ENCODE measurements at regions not wholly inside any gene's neighbourhood (a gene's known extent, or its start where the extent isn't known, plus 50 kb on each side); places are given as distances from the start of the nearest gene placed in this dataset.
"Not testable (repeated sequence)": the region's sequence is repeated elsewhere in the genome, so short reads cannot be mapped to it uniquely, and the experiment has no call there.

GRCh38 chr3:22371036-22371435 lies 620.0 kb upstream of the ZNF385D start:
- 90% methylated on average over 6 of the region's 8 CpGs for WGBS (ENCODE audit: insufficient coverage)
- H3K9me3 ChIP-seq (ENCODE audit: control insufficient read depth, insufficient read depth, low read length) = no peaks in the 10 kb centered on the region

GRCh38 chr3:22371607-22372291 lies 620.7 kb upstream of the ZNF385D start:
- H3K36me3 ChIP-seq (ENCODE audit: control insufficient read depth, insufficient read depth, low read length) = no peaks in the 10 kb centered on the region
- no peak overlapping the region for H3K27ac ChIP-seq (ENCODE audit: low read depth, low read length)
- peak in 1 of 6 donors; percentile 24 for DNase-seq (ENCODE audit: low read depth in 4 of 6, low spot score in 6 of 6)
- peaks cover 9% of the 10 kb centered on the region for H3K4me1 ChIP-seq (ENCODE audit: control insufficient read depth, insufficient read depth, low read length)
- H3K4me3 ChIP-seq (ENCODE audit: low read depth, low read length) = peak overlapping the region; percentile 45
- peaks cover 23% of the 10 kb centered on the region for H3K27me3 ChIP-seq (ENCODE audit: control insufficient read depth, insufficient read depth, low read length)
- H3K9me3 ChIP-seq (ENCODE audit: control insufficient read depth, insufficient read depth, low read length) = no peaks in the 10 kb centered on the region
- 5% methylated on average over 18 of the region's 23 CpGs for WGBS (ENCODE audit: insufficient coverage)

More at GRCh38 chr3:22371036-22371435, 620.0 kb upstream of the ZNF385D start:
- H3K27ac ChIP-seq (ENCODE audit: low read depth, low read length) = no peak overlapping the region
- no peak for DNase-seq (ENCODE audit: low read depth in 4 of 6, low spot score in 6 of 6)
- H3K36me3 ChIP-seq (ENCODE audit: control insufficient read depth, insufficient read depth, low read length) = no peaks in the 10 kb centered on the region
- H3K27me3 ChIP-seq (ENCODE audit: control insufficient read depth, insufficient read depth, low read length) = peaks cover 23% of the 10 kb centered on the region
- peaks cover 9% of the 10 kb centered on the region for H3K4me1 ChIP-seq (ENCODE audit: control insufficient read depth, insufficient read depth, low read length)
- H3K4me3 ChIP-seq (ENCODE audit: low read depth, low read length) = no peak overlapping the region

GRCh38 chr3:22372292-22373062 lies 621.5 kb upstream of the ZNF385D start:
- Histone ChIP-seq H3K27ac (ENCODE audit: low read depth, low read length) (no peak overlapping the region), H3K4me3 (ENCODE audit: low read depth, low read length) (peak overlapping the region; percentile 45), H3K36me3 (ENCODE audit: control insufficient read depth, insufficient read depth, low read length) (no peaks in the 10 kb centered on the region), H3K4me1 (ENCODE audit: control insufficient read depth, insufficient read depth, low read length) (peaks cover 9% of the 10 kb centered on the region), H3K9me3 (ENCODE audit: control insufficient read depth, insufficient read depth, low read length) (no peaks in the 10 kb centered on the region), H3K27me3 (ENCODE audit: control insufficient read depth, insufficient read depth, low read length) (peaks cover 23% of the 10 kb centered on the region)
- WGBS (ENCODE audit: insufficient coverage) = under 1% methylated on average over 72 of the region's 74 CpGs
- DNase-seq (ENCODE audit: low read depth in 4 of 6, low spot score in 6 of 6) = peak in 2 of 6 donors; percentile 60 to 72

GRCh38 chr3:22373182-22373581 lies 622.2 kb upstream of the ZNF385D start:
- peak in 1 of 6 donors; percentile 44 for DNase-seq (ENCODE audit: low read depth in 4 of 6, low spot score in 6 of 6)
- peaks cover 23% of the 10 kb centered on the region for H3K27me3 ChIP-seq (ENCODE audit: control insufficient read depth, insufficient read depth, low read length)
- H3K4me3 ChIP-seq (ENCODE audit: low read depth, low read length) = no peak overlapping the region

GRCh38 chr3:22373827-22374226 lies 622.8 kb upstream of the ZNF385D start:
- H3K4me1 ChIP-seq (ENCODE audit: control insufficient read depth, insufficient read depth, low read length) = peaks cover 9% of the 10 kb centered on the region
- no peak overlapping the region for H3K27ac ChIP-seq (ENCODE audit: low read depth, low read length)
- no CpG with 5 or more reads among the region's 3 CpGs for WGBS (ENCODE audit: insufficient coverage)
- H3K36me3 ChIP-seq (ENCODE audit: control insufficient read depth, insufficient read depth, low read length) = no peaks in the 10 kb centered on the region
- no peak overlapping the region for H3K4me3 ChIP-seq (ENCODE audit: low read depth, low read length)
- H3K9me3 ChIP-seq (ENCODE audit: control insufficient read depth, insufficient read depth, low read length) = no peaks in the 10 kb centered on the region
- peaks cover 23% of the 10 kb centered on the region for H3K27me3 ChIP-seq (ENCODE audit: control insufficient read depth, insufficient read depth, low read length)
- DNase-seq (ENCODE audit: low read depth in 4 of 6, low spot score in 6 of 6) = no peak

More at GRCh38 chr3:22373182-22373581, 622.2 kb upstream of the ZNF385D start:
- Histone ChIP-seq H3K9me3 (ENCODE audit: control insufficient read depth, insufficient read depth, low read length) (no peaks in the 10 kb centered on the region), H3K4me1 (ENCODE audit: control insufficient read depth, insufficient read depth, low read length) (peaks cover 9% of the 10 kb centered on the region), H3K36me3 (ENCODE audit: control insufficient read depth, insufficient read depth, low read length) (no peaks in the 10 kb centered on the region), H3K27ac (ENCODE audit: low read depth, low read length) (no peak overlapping the region)
- WGBS (ENCODE audit: insufficient coverage) = no CpG with 5 or more reads among the region's 5 CpGs

GRCh38 chr3:22377421-22377820 lies 626.4 kb upstream of the ZNF385D start:
- Histone ChIP-seq H3K36me3 (ENCODE audit: control insufficient read depth, insufficient read depth, low read length) (no peaks in the 10 kb centered on the region), H3K9me3 (ENCODE audit: control insufficient read depth, insufficient read depth, low read length) (no peaks in the 10 kb centered on the region), H3K27me3 (ENCODE audit: control insufficient read depth, insufficient read depth, low read length) (peaks cover 8% of the 10 kb centered on the region), H3K27ac (ENCODE audit: low read depth, low read length) (no peak overlapping the region), H3K4me3 (ENCODE audit: low read depth, low read length) (no peak overlapping the region), H3K4me1 (ENCODE audit: control insufficient read depth, insufficient read depth, low read length) (no peaks in the 10 kb centered on the region)
- DNase-seq (ENCODE audit: low read depth in 4 of 6, low spot score in 6 of 6) = no peak

GRCh38 chr3:22378869-22379268 lies 627.9 kb upstream of the ZNF385D start:
- no peak for DNase-seq (ENCODE audit: low read depth in 4 of 6, low spot score in 6 of 6)
- no peak overlapping the region for H3K4me3 ChIP-seq (ENCODE audit: low read depth, low read length)
- H3K9me3 ChIP-seq (ENCODE audit: control insufficient read depth, insufficient read depth, low read length) = no peaks in the 10 kb centered on the region

GRCh38 chr3:22380253-22380652 lies 629.2 kb upstream of the ZNF385D start:
- H3K4me3 ChIP-seq (ENCODE audit: low read depth, low read length) = no peak overlapping the region
- H3K27ac ChIP-seq (ENCODE audit: low read depth, low read length) = no peak overlapping the region
- H3K4me1 ChIP-seq (ENCODE audit: control insufficient read depth, insufficient read depth, low read length) = no peaks in the 10 kb centered on the region
- no peaks in the 10 kb centered on the region for H3K27me3 ChIP-seq (ENCODE audit: control insufficient read depth, insufficient read depth, low read length)
- no peak for DNase-seq (ENCODE audit: low read depth in 4 of 6, low spot score in 6 of 6)
- H3K9me3 ChIP-seq (ENCODE audit: control insufficient read depth, insufficient read depth, low read length) = no peaks in the 10 kb centered on the region
- WGBS (ENCODE audit: insufficient coverage) = 83% methylated on average over 1 of the region's 4 CpGs
- H3K36me3 ChIP-seq (ENCODE audit: control insufficient read depth, insufficient read depth, low read length) = no peaks in the 10 kb centered on the region

More at GRCh38 chr3:22378869-22379268, 627.9 kb upstream of the ZNF385D start:
- Histone ChIP-seq H3K4me1 (ENCODE audit: control insufficient read depth, insufficient read depth, low read length) (no peaks in the 10 kb centered on the region), H3K27ac (ENCODE audit: low read depth, low read length) (no peak overlapping the region), H3K27me3 (ENCODE audit: control insufficient read depth, insufficient read depth, low read length) (no peaks in the 10 kb centered on the region), H3K36me3 (ENCODE audit: control insufficient read depth, insufficient read depth, low read length) (no peaks in the 10 kb centered on the region)

GRCh38 chr3:22381564-22381963 lies 630.6 kb upstream of the ZNF385D start:
- not testable (repeated sequence) for H3K27me3 ChIP-seq (ENCODE audit: control insufficient read depth, insufficient read depth, low read length); H3K4me3 ChIP-seq (ENCODE audit: low read depth, low read length); H3K27ac ChIP-seq (ENCODE audit: low read depth, low read length); H3K9me3 ChIP-seq (ENCODE audit: control insufficient read depth, insufficient read depth, low read length); H3K36me3 ChIP-seq (ENCODE audit: control insufficient read depth, insufficient read depth, low read length); H3K4me1 ChIP-seq (ENCODE audit: control insufficient read depth, insufficient read depth, low read length)
- 63% methylated on average over 3 of the region's 10 CpGs for WGBS (ENCODE audit: insufficient coverage)
- peak in 1 of 6 donors; percentile 34 for DNase-seq (ENCODE audit: low read depth in 4 of 6, low spot score in 6 of 6)

- no peak overlapping the region for H3K4me3 ChIP-seq (ENCODE audit: low read depth, low read length)
- no peaks in the 10 kb centered on the region for H3K9me3 ChIP-seq (ENCODE audit: control insufficient read depth, insufficient read depth, low read length)
- no peaks in the 10 kb centered on the region for H3K27me3 ChIP-seq (ENCODE audit: control insufficient read depth, insufficient read depth, low read length)
- no peaks in the 10 kb centered on the region for H3K4me1 ChIP-seq (ENCODE audit: control insufficient read depth, insufficient read depth, low read length)
- no peaks in the 10 kb centered on the region for H3K36me3 ChIP-seq (ENCODE audit: control insufficient read depth, insufficient read depth, low read length)
- DNase-seq (ENCODE audit: low read depth in 4 of 6, low spot score in 6 of 6) = no peak
- H3K27ac ChIP-seq (ENCODE audit: low read depth, low read length) = no peak overlapping the region
Measured at GRCh38 chr3:22383285-22383684, 632.3 kb upstream of the ZNF385D start.
